Ishikawa (cell line): ENCODE measurements at regions not wholly inside any gene's neighbourhood (a gene's known extent, or its start where the extent isn't known, plus 50 kb on each side); places are given as distances from the start of the nearest gene placed in this dataset.

ENCODE experiments used
- CEBPB ChIP-seq: IDR thresholded peaks from 2 replicates; pipeline ENCODE4 v1.6.1; 2012
- CREB1 ChIP-seq: IDR thresholded peaks from 2 replicates; pipeline ENCODE4 v1.6.1; 2012; ENCODE audit warnings: low read depth
- EGR1 ChIP-seq: IDR thresholded peaks from 2 replicates; pipeline ENCODE4 v1.6.1; 2012
- EP300 ChIP-seq: IDR thresholded peaks from 2 replicates; pipeline ENCODE4 v1.6.1; 2012; ENCODE audit warnings: borderline replicate concordance
- FOXM1 ChIP-seq: IDR thresholded peaks from 2 replicates; pipeline ENCODE4 v1.6.1; 2012; ENCODE audit warnings: low read depth, borderline replicate concordance
- NFIC ChIP-seq: IDR thresholded peaks from 2 replicates; pipeline ENCODE4 v1.6.1; 2012
- RAD21 ChIP-seq: IDR thresholded peaks from 2 replicates; pipeline ENCODE4 v1.6.1; 2012; ENCODE audit warnings: low read depth
- TAF1 ChIP-seq: IDR thresholded peaks from 2 replicates; pipeline ENCODE4 v1.6.1; 2012; ENCODE audit warnings: low read depth, mild to moderate bottlenecking
- TCF12 ChIP-seq: IDR thresholded peaks from 2 replicates; pipeline ENCODE4 v1.6.1; 2012; ENCODE audit warnings: low read depth
- TEAD4 ChIP-seq: IDR thresholded peaks from 2 replicates; pipeline ENCODE4 v1.6.1; 2012
- YY1 ChIP-seq: IDR thresholded peaks from 2 replicates; pipeline ENCODE4 v1.6.1; 2012; ENCODE audit warnings: low read depth
- ZBTB7A ChIP-seq: IDR thresholded peaks from 2 replicates; pipeline ENCODE4 v1.6.1; 2012; ENCODE audit warnings: low read depth
- TF ChIP-seq, protein P1 (sequence below): IDR thresholded peaks from 2 replicates; pipeline ENCODE4 v1.6.1; 2012
- TF ChIP-seq, protein P2 (sequence below): IDR thresholded peaks from 2 replicates; pipeline ENCODE4 v1.6.1; 2012; ENCODE audit warnings: low read depth, mild to moderate bottlenecking
- TF ChIP-seq, protein P3 (sequence below): IDR thresholded peaks from 2 replicates; pipeline ENCODE4 v1.6.1; 2012

DNA sequence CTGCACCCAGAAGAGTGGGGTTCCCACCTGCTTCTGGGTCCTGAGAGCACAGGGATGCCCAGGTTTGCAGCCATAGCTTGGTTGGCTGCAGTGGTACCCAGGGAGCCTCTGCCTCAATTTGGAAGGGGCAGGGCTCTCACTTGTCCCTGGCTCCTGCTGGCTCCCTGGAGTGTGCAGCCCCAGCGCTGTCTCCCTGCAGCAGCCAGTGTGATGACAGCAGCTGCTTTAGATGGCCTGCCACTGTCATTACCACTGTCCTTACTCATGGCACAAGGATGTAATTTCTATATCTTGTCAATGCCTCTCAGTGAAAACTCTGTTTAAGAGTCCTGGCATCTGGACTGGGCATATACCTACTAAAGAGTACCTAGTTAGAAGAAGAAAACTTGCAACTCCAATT, 250.9 kb downstream of the KIF20B start:
- no peak for TF ChIP-seq EP300
- no peak for TF ChIP-seq RAD21
- TF ChIP-seq TCF12 = no peak
- no peak for TF ChIP-seq EGR1
- no peak for TF ChIP-seq ZBTB7A
- no peak for TF ChIP-seq NFIC
- no peak for TF ChIP-seq TEAD4
- TF ChIP-seq, protein P1, sequence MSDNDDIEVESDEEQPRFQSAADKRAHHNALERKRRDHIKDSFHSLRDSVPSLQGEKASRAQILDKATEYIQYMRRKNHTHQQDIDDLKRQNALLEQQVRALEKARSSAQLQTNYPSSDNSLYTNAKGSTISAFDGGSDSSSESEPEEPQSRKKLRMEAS = no peak
- no peak for TF ChIP-seq FOXM1
- TF ChIP-seq CREB1 = no peak
- TF ChIP-seq, protein P2, sequence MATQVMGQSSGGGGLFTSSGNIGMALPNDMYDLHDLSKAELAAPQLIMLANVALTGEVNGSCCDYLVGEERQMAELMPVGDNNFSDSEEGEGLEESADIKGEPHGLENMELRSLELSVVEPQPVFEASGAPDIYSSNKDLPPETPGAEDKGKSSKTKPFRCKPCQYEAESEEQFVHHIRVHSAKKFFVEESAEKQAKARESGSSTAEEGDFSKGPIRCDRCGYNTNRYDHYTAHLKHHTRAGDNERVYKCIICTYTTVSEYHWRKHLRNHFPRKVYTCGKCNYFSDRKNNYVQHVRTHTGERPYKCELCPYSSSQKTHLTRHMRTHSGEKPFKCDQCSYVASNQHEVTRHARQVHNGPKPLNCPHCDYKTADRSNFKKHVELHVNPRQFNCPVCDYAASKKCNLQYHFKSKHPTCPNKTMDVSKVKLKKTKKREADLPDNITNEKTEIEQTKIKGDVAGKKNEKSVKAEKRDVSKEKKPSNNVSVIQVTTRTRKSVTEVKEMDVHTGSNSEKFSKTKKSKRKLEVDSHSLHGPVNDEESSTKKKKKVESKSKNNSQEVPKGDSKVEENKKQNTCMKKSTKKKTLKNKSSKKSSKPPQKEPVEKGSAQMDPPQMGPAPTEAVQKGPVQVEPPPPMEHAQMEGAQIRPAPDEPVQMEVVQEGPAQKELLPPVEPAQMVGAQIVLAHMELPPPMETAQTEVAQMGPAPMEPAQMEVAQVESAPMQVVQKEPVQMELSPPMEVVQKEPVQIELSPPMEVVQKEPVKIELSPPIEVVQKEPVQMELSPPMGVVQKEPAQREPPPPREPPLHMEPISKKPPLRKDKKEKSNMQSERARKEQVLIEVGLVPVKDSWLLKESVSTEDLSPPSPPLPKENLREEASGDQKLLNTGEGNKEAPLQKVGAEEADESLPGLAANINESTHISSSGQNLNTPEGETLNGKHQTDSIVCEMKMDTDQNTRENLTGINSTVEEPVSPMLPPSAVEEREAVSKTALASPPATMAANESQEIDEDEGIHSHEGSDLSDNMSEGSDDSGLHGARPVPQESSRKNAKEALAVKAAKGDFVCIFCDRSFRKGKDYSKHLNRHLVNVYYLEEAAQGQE = no peak
- TF ChIP-seq, protein P3, sequence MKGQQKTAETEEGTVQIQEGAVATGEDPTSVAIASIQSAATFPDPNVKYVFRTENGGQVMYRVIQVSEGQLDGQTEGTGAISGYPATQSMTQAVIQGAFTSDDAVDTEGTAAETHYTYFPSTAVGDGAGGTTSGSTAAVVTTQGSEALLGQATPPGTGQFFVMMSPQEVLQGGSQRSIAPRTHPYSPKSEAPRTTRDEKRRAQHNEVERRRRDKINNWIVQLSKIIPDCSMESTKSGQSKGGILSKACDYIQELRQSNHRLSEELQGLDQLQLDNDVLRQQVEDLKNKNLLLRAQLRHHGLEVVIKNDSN = no peak
- TF ChIP-seq YY1 = no peak
- TF ChIP-seq TAF1 = no peak
- no peak for TF ChIP-seq CEBPB

DNA sequence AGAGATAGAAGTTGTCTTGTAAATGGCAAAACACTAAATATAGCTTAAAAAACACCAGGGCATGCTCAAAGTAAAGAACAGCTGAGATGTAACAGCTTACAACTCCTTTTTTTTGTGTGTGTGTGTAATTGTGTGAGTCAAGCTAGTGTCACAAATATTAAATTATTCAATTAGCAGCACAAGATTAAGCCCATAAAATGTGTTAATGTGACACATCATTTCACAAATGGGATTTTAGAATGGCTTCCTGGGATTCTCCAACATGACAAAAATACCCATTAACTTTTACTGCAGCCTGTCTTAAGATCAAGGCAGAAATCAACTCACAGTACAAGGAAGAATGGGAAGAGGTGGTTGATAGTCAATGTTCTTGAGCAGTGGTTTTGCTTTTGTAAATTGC, 251.4 kb downstream of the KIF20B start:
- TF ChIP-seq, protein P2 = no peak
- TF ChIP-seq EP300 (no peak), TEAD4 (no peak), ZBTB7A (no peak), RAD21 (no peak), EGR1 (no peak), CREB1 (no peak), TCF12 (no peak), TAF1 (no peak), YY1 (no peak), FOXM1 (no peak), CEBPB (no peak), NFIC (no peak)
- TF ChIP-seq, protein P3 = no peak

DNA sequence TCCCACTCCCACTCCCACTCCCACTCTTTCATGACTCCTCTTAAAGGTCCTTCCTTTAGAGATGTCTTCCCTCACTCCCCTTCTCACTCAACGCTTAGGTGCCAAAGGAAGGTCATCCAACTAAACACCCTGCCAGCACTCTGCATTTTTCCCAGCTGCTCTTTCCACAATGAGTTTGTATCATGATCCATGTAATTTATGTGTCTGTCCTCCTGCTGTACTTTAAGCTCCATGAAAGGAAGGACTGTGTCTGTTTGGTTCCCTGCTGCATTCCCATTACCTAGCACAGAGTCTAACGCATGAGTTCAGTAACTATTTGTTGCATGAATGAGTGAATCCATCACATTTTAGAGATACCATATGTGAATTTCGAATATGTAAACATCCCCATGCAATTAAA, 252.7 kb downstream of the KIF20B start:
- TF ChIP-seq ZBTB7A (no peak), EP300 (no peak), TCF12 (no peak), FOXM1 (no peak), NFIC (no peak), CEBPB (no peak), EGR1 (no peak), RAD21 (no peak), CREB1 (no peak), TEAD4 (no peak), YY1 (no peak), TAF1 (no peak)
- TF ChIP-seq, protein P2 = no peak
- TF ChIP-seq, protein P1 = no peak
- TF ChIP-seq, protein P3 = no peak
